HL-60 (cell line): ENCODE measurements at regions not wholly inside any gene's neighbourhood (a gene's known extent, or its start where the extent isn't known, plus 50 kb on each side); places are given as distances from the start of the nearest gene placed in this dataset.

Source experiments
- DNase-seq, 2 experiments: peaks; one replicate each; pipeline ENCODE4 v3.0.0-alpha.2; 2010 to 2020; ENCODE audit warnings: low read depth in 1 of 2, low spot score in 1 of 2
- H3K27ac ChIP-seq: fragments of 250-450 bp; sonication (Bioruptor Pico); replicated peaks from 2 replicates; pipeline ENCODE4 v1.5.1; 2020; ENCODE audit warnings: mild to moderate bottlenecking, moderate library complexity
- H3K27me3 ChIP-seq: fragments of 250-450 bp; sonication (Bioruptor Pico); 2 replicates; pipeline ENCODE4 v1.5.1; 2021; ENCODE audit warnings: mild to moderate bottlenecking, moderate library complexity; ENCODE audit not compliant: insufficient read depth, poor library complexity, severe bottlenecking
- H3K4me3 ChIP-seq: replicated peaks from 2 replicates; pipeline ENCODE4 v1.5.1; 2011; ENCODE audit warnings: mild to moderate bottlenecking, control low read depth, low read length; ENCODE audit not compliant: insufficient read depth
- GABPA ChIP-seq: IDR thresholded peaks from 2 replicates; pipeline ENCODE4 v1.6.1; 2012; ENCODE audit warnings: low read depth
- POLR2AphosphoS5 ChIP-seq: IDR thresholded peaks from 2 replicates; pipeline ENCODE4 v1.6.1; 2012; ENCODE audit warnings: low read depth
- SPI1 ChIP-seq: IDR thresholded peaks from 2 replicates; pipeline ENCODE4 v1.6.1; 2012; ENCODE audit warnings: low read depth, mild to moderate bottlenecking, borderline replicate concordance
- TF ChIP-seq, protein P1 (sequence below): IDR thresholded peaks from 2 replicates; pipeline ENCODE4 v1.6.1; 2012; ENCODE audit warnings: low read depth; ENCODE audit not compliant: insufficient replicate concordance
- TF ChIP-seq, protein P2 (sequence below): IDR thresholded peaks from one replicate; pipeline ENCODE4 v1.5.1; 2011; ENCODE audit warnings: low read length, control low read depth, inconsistent platforms; ENCODE audit not compliant: insufficient read depth

DNA sequence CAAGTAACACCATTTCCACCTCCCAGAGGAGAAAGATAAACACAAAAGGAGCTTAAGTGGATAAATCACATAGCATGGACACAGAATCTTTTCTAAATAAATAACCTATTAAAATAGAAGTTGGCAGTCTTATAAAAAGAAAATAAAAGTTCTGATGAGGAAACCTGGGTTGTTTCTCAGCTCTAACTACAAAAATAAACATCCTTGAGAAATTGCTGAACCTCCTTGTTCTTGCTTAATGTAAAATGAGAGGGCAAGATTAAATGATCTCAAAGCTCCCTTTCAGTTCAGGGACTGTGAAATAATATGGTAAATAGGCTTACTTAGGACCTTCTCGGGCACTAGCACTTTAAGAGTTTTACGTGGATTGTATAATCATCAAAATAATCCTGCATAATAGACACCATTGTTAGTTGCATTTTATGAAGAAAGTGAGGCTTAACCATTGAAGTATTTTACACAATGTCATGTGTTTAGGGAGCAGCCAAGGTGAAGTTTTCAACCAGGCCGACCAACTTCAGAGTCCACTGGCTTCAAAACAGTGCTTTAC lies 214.0 kb upstream of the NOVA1 start:
- H3K4me3 ChIP-seq = no peak overlapping the region
- no peak for DNase-seq
- no peak overlapping the region for H3K27ac ChIP-seq
- no peaks in the 10 kb centered on the region for H3K27me3 ChIP-seq
- TF ChIP-seq, protein P1, sequence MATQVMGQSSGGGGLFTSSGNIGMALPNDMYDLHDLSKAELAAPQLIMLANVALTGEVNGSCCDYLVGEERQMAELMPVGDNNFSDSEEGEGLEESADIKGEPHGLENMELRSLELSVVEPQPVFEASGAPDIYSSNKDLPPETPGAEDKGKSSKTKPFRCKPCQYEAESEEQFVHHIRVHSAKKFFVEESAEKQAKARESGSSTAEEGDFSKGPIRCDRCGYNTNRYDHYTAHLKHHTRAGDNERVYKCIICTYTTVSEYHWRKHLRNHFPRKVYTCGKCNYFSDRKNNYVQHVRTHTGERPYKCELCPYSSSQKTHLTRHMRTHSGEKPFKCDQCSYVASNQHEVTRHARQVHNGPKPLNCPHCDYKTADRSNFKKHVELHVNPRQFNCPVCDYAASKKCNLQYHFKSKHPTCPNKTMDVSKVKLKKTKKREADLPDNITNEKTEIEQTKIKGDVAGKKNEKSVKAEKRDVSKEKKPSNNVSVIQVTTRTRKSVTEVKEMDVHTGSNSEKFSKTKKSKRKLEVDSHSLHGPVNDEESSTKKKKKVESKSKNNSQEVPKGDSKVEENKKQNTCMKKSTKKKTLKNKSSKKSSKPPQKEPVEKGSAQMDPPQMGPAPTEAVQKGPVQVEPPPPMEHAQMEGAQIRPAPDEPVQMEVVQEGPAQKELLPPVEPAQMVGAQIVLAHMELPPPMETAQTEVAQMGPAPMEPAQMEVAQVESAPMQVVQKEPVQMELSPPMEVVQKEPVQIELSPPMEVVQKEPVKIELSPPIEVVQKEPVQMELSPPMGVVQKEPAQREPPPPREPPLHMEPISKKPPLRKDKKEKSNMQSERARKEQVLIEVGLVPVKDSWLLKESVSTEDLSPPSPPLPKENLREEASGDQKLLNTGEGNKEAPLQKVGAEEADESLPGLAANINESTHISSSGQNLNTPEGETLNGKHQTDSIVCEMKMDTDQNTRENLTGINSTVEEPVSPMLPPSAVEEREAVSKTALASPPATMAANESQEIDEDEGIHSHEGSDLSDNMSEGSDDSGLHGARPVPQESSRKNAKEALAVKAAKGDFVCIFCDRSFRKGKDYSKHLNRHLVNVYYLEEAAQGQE = no peak
- TF ChIP-seq, protein P2, sequence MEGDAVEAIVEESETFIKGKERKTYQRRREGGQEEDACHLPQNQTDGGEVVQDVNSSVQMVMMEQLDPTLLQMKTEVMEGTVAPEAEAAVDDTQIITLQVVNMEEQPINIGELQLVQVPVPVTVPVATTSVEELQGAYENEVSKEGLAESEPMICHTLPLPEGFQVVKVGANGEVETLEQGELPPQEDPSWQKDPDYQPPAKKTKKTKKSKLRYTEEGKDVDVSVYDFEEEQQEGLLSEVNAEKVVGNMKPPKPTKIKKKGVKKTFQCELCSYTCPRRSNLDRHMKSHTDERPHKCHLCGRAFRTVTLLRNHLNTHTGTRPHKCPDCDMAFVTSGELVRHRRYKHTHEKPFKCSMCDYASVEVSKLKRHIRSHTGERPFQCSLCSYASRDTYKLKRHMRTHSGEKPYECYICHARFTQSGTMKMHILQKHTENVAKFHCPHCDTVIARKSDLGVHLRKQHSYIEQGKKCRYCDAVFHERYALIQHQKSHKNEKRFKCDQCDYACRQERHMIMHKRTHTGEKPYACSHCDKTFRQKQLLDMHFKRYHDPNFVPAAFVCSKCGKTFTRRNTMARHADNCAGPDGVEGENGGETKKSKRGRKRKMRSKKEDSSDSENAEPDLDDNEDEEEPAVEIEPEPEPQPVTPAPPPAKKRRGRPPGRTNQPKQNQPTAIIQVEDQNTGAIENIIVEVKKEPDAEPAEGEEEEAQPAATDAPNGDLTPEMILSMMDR = no peak
- TF ChIP-seq SPI1 = no peak
- TF ChIP-seq GABPA = no peak
- no peak for TF ChIP-seq POLR2AphosphoS5

DNA sequence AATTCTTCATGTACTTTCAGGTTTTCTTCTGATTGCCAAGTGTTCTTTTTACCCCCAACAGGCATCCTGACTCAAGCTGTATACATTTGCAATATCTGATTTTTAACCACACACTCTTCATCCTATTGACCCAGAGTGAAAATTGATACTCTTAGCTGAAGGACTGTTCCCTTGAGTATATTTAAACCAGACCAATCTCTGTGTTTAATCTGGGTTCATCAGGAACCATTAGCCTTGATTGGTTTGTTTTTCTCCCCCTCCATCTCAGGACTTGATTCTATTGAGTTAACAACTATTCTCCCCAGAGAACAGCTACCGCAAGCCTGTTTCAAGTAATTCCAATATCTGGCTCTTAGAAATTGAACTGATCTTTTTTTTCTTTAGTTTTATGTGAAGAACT lies 222.3 kb upstream of the NOVA1 start:
- TF ChIP-seq POLR2AphosphoS5 (no peak), SPI1 (no peak), GABPA (no peak)
- TF ChIP-seq, protein P2 = no peak
- TF ChIP-seq, protein P1 = no peak
- Histone ChIP-seq H3K4me3 (no peak overlapping the region), H3K27me3 (no peaks in the 10 kb centered on the region), H3K27ac (no peak overlapping the region)
- DNase-seq = no peak

DNA sequence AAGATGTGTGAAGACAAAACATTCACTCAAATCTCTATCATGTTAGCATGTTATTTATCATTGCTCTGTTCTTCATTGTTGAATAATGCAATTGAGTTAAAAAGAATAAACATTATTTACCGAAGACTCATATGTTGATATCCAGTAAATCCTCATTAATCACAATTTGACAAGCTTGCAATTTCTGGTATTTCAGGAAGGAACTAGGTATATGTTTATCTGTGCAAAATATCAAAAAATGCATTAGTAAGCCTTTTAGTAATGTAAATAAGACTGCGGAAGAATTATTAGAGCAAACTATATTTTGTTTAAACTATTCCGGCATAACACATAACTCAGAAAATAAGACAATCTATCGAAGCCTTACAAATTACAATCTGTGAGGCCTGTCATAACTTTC lies 222.7 kb upstream of the NOVA1 start:
- DNase-seq = no peak
- H3K4me3 ChIP-seq = no peak overlapping the region
- no peak for TF ChIP-seq SPI1
- no peak for TF ChIP-seq POLR2AphosphoS5
- TF ChIP-seq, protein P1 = no peak
- no peak for TF ChIP-seq GABPA
- TF ChIP-seq, protein P2 = no peak
- no peaks in the 10 kb centered on the region for H3K27me3 ChIP-seq
- no peak overlapping the region for H3K27ac ChIP-seq
